ENCODE measurements at regions not wholly inside any gene's neighbourhood (a gene's known extent, or its start where the extent isn't known, plus 50 kb on each side); places are given as distances from the start of the nearest gene placed in this dataset.

DNA sequence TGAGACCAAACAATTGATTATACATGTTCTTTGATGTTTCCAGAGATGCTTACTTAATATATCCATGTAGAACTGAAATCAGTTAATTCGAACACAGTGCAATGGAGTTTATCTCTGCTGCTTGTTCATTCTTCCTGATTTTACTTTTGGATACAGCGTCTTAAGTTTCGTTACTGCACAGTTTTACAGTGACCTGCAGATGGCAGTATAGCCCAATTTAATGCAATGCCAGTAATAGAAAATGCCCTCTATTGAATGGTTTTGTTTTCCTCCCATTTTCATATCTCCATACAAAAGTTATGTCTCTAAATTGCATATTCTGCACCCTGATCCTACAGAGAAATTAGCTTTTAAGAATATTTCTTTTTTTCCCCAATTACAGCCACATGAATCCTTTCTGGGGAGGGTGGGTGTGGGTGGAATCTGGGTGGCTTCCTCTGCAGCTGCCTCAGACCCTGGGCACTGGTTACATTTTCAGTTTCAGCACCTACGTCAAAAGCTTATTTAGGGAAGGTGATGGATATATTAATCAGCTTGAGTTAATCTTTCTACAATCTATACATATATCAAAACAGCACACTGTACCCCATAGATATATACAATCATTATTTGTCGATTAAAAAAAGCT, 101.1 kb upstream of the DCD start:
- intact Hi-C loops (cut with DNase I; ENCODE audit: low total_unique reads), result no loop called here
- no peaks in the 10 kb centered on the region for H3K4me1 ChIP-seq

GRCh38 chr12:54744590-54744989, 96.4 kb upstream of the DCD start:
- no peak for TF ChIP-seq CTCF (IDR thresholded peaks at IDR 0.05)
- Histone ChIP-seq H3K9me3 (no peaks in the 10 kb centered on the region), H3K27ac (no peak overlapping the region), H3K36me3 (no peaks in the 10 kb centered on the region), H3K27me3 (peaks cover 0 to 5% of the 10 kb centered on the region in 2 donors), H3K4me3 (no peak overlapping the region), H3K4me1 (no peaks in the 10 kb centered on the region)
- intact Hi-C loops (cut with DNase I; ENCODE audit: low total_unique reads), result no loop called here
- DNase-seq, result no peak

More for the DNA sequence above, 101.1 kb upstream of the DCD start:
- Histone ChIP-seq H3K36me3 (no peaks in the 10 kb centered on the region), H3K9me3 (no peaks in the 10 kb centered on the region), H3K27ac (no peak overlapping the region), H3K4me3 (no peak overlapping the region), H3K27me3 (peaks cover 0 to 6% of the 10 kb centered on the region in 2 donors)
- DNase-seq, result no peak
- TF ChIP-seq CTCF (IDR thresholded peaks at IDR 0.05), result peak; percentile 49 to 53

DNA sequence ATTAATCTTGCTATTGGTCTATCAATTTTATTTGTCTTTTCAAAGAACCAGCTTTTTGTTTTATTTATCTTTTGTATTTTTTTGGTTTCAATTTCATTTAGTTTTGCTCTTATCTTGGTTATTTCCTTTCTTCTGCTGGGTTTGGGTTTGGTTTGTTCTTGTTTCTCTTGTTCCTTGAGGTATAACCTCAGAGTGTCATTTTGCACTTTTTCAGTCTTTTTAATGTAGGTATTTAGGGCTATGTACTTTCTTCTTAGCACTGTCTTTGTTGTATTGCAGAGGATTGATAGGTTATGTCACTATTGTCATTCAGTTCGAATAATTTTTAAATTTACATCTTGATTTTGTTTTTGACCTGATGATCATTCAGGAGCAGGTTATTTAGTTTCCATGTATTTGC, 92.7 kb upstream of the DCD start:
- no peak overlapping the region for H3K27ac ChIP-seq
- TF ChIP-seq CTCF (IDR thresholded peaks at IDR 0.05), result no peak
- no peaks in the 10 kb centered on the region for H3K4me1 ChIP-seq
- H3K27me3 ChIP-seq, result no peaks in the 10 kb centered on the region
- no peaks in the 10 kb centered on the region for H3K36me3 ChIP-seq
- no peaks in the 10 kb centered on the region for H3K9me3 ChIP-seq
- no peak overlapping the region for H3K4me3 ChIP-seq
- intact Hi-C loops (cut with DNase I; ENCODE audit: low total_unique reads), result no loop called here
- no peak for DNase-seq

- Histone ChIP-seq H3K27me3 (no peaks in the 10 kb centered on the region), H3K4me3 (no peak overlapping the region), H3K27ac (no peak overlapping the region), H3K9me3 (no peaks in the 10 kb centered on the region), H3K36me3 (no peaks in the 10 kb centered on the region), H3K4me1 (no peaks in the 10 kb centered on the region)
- intact Hi-C loops (cut with DNase I; ENCODE audit: low total_unique reads), result no loop called here
- no peak for TF ChIP-seq CTCF (IDR thresholded peaks at IDR 0.05)
- no peak for DNase-seq
These were observed 88.4 kb upstream of the DCD start for GRCh38 chr12:54736549-54736948.

DNA sequence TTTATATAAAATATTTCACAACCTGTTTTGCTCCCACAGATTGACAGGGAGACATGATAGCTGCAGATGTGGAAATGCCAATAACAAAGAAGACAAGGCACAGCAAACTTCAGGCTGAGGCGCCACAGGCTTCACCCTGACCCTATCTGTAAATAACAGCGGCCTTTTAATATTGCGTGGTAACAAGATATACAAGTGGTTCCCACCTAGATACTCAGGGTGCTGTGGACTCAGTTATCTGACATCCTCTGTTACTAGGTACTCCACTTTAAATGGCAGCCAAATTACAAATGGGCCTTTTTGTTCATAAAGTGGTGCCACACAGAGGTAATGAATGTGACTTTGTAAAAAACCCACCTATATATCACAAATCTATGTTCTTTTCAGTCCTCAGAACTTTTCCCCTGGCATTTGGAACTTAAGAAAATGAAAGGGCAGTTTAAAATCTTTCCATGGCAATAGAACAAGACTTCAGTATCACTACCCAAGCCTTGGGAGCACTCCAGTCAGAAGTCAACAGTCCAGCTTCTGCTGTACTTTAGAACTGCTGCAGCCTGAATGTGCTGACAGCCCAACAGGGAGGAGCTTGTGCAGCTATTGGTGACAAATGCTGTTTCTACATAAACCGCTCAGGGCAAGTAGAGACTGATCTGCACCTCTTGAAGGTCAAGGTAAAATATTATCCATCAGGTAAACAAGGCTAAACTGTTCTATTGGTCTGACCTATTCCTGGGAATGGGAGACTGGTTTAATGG, 86.2 kb upstream of the DCD start:
- Histone ChIP-seq H3K27ac (no peak overlapping the region), H3K36me3 (no peaks in the 10 kb centered on the region), H3K27me3 (no peaks in the 10 kb centered on the region), H3K9me3 (no peaks in the 10 kb centered on the region), H3K4me1 (no peaks in the 10 kb centered on the region), H3K4me3 (no peak overlapping the region)
- TF ChIP-seq CTCF (IDR thresholded peaks at IDR 0.05), result no peak
- intact Hi-C loops (cut with DNase I; ENCODE audit: low total_unique reads), result no loop called here
- DNase-seq, result no peak

Measured in tibial artery (tissue), 4 donors.